ENCODE measurements at regions not wholly inside any gene's neighbourhood (a gene's known extent, or its start where the extent isn't known, plus 50 kb on each side); places are given as distances from the start of the nearest gene placed in this dataset.

- no peak for DNase-seq
- Mint-ChIP-seq H3K4me1 (ENCODE audit: low read depth, unreplicated experiment) (no peaks in the 10 kb centered on the region), H3K27ac (ENCODE audit: unreplicated experiment) (no peak overlapping the region), H3K36me3 (ENCODE audit: insufficient read depth, unreplicated experiment) (no peaks in the 10 kb centered on the region), H3K27me3 (ENCODE audit: unreplicated experiment) (no peaks in the 10 kb centered on the region), H3K4me3 (ENCODE audit: low read depth, unreplicated experiment) (no peak overlapping the region), H3K9me3 (ENCODE audit: low read depth, unreplicated experiment) (peaks cover 9% of the 10 kb centered on the region)
- no TSS peak for BruUV-seq (replicated peaks)
- no peak for TF ChIP-seq CTCF (IDR thresholded peaks at IDR 0.05; ENCODE audit: unreplicated experiment)
- intact Hi-C loops (cut with micrococcal nuclease; ENCODE audit: unreplicated experiment) = no loop called here
- CTCF ChIA-PET = no interaction called here
These were observed 651.6 kb downstream of the NPHP4 start for GRCh38 chr1:5340560-5341130.

- TF ChIP-seq CTCF (IDR thresholded peaks at IDR 0.05; ENCODE audit: unreplicated experiment) = no peak
- Mint-ChIP-seq H3K36me3 (ENCODE audit: insufficient read depth, unreplicated experiment) (no peaks in the 10 kb centered on the region), H3K27ac (ENCODE audit: unreplicated experiment) (no peak overlapping the region), H3K4me1 (ENCODE audit: low read depth, unreplicated experiment) (no peaks in the 10 kb centered on the region), H3K27me3 (ENCODE audit: unreplicated experiment) (no peaks in the 10 kb centered on the region), H3K9me3 (ENCODE audit: low read depth, unreplicated experiment) (peaks cover 14% of the 10 kb centered on the region), H3K4me3 (ENCODE audit: low read depth, unreplicated experiment) (no peak overlapping the region)
- intact Hi-C loops (cut with micrococcal nuclease; ENCODE audit: unreplicated experiment) = no loop called here
- CTCF ChIA-PET = no interaction called here
- DNase-seq = no peak
- BruUV-seq (replicated peaks) = no TSS peak
These were observed 653.8 kb downstream of the NPHP4 start for GRCh38 chr1:5338466-5338865.

- intact Hi-C loops (cut with micrococcal nuclease; ENCODE audit: unreplicated experiment) = no loop called here
- BruUV-seq (replicated peaks) = no TSS peak
- no peak for TF ChIP-seq CTCF (IDR thresholded peaks at IDR 0.05; ENCODE audit: unreplicated experiment)
- CTCF ChIA-PET = no interaction called here
- Mint-ChIP-seq H3K9me3 (ENCODE audit: low read depth, unreplicated experiment) (peaks cover 14% of the 10 kb centered on the region), H3K4me3 (ENCODE audit: low read depth, unreplicated experiment) (no peak overlapping the region), H3K27me3 (ENCODE audit: unreplicated experiment) (no peaks in the 10 kb centered on the region), H3K36me3 (ENCODE audit: insufficient read depth, unreplicated experiment) (no peaks in the 10 kb centered on the region), H3K27ac (ENCODE audit: unreplicated experiment) (no peak overlapping the region), H3K4me1 (ENCODE audit: low read depth, unreplicated experiment) (no peaks in the 10 kb centered on the region)
- DNase-seq = no peak
These were observed 658.9 kb downstream of the NPHP4 start for GRCh38 chr1:5333291-5333690.

GRCh38 chr1:5331101-5331500 is 661.1 kb downstream of the NPHP4 start:
- BruUV-seq (replicated peaks) = no TSS peak
- no peaks in the 10 kb centered on the region for H3K4me1 Mint-ChIP-seq (ENCODE audit: low read depth, unreplicated experiment)
- CTCF ChIA-PET = no interaction called here
- TF ChIP-seq CTCF (IDR thresholded peaks at IDR 0.05; ENCODE audit: unreplicated experiment) = no peak
- no peak overlapping the region for H3K4me3 Mint-ChIP-seq (ENCODE audit: low read depth, unreplicated experiment)
- H3K9me3 Mint-ChIP-seq (ENCODE audit: low read depth, unreplicated experiment) = peaks cover 7% of the 10 kb centered on the region
- H3K36me3 Mint-ChIP-seq (ENCODE audit: insufficient read depth, unreplicated experiment) = no peaks in the 10 kb centered on the region
- intact Hi-C loops (cut with micrococcal nuclease; ENCODE audit: unreplicated experiment) = no loop called here
- no peak overlapping the region for H3K27ac Mint-ChIP-seq (ENCODE audit: unreplicated experiment)
- DNase-seq = no peak
- no peaks in the 10 kb centered on the region for H3K27me3 Mint-ChIP-seq (ENCODE audit: unreplicated experiment)
